ENCODE measurements at regions not wholly inside any gene's neighbourhood (a gene's known extent, or its start where the extent isn't known, plus 50 kb on each side); places are given as distances from the start of the nearest gene placed in this dataset.

DNA sequence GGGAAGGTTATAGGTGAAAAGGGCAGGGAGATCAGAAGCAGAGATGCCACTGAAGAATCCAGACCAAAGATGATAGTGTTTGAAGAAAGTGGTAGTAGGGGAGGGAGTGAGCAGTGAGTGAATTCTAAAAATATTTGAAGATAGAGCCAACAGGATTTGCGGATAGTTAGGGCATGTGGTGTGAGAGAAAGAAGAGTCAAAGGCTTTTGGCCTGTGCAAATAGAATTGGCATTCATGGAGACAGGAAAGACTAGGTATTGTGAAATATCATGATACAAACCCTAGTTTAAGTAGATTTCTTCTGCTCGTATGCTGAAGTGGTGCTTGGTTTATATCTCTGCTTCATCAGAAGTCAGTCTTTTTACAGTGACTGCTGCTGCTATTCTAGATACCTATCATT lies 224.2 kb upstream of the CFAP20DC start:
- H3K27ac ChIP-seq (ENCODE audit: low read depth in 1 of 2, low read length in 2 of 2): no peak overlapping the region
- H3K4me3 ChIP-seq (ENCODE audit: low read depth in 1 of 3, low read length in 3 of 3): no peak overlapping the region
- 71% methylated on average over 2 of the region's 2 CpGs for WGBS
- no peaks in the 10 kb centered on the region for H3K9me3 ChIP-seq (ENCODE audit: control insufficient read depth in 4 of 4, low read length in 3 of 4)
- peaks cover 0 to 2% (median 0%) of the 10 kb centered on the region in 4 donors for H3K27me3 ChIP-seq (ENCODE audit: control insufficient read depth in 4 of 4, insufficient read depth in 4 of 4, low read length in 3 of 4)
- H3K4me1 ChIP-seq (ENCODE audit: control insufficient read depth in 4 of 4, insufficient read depth in 4 of 4, low read length in 3 of 4): no peaks in the 10 kb centered on the region
- TF ChIP-seq YY1 (IDR thresholded peaks at IDR 0.05): no peak
- TF ChIP-seq HNF4A (conservative IDR thresholded peaks at IDR 0.05): no peak
- DNase-seq (ENCODE audit: low spot score): no peak
- no peak overlapping the region for H3K9ac ChIP-seq (ENCODE audit: low read depth in 1 of 2, low read length in 2 of 2)
- no peaks in the 10 kb centered on the region for H3K36me3 ChIP-seq (ENCODE audit: control insufficient read depth in 4 of 4, insufficient read depth in 3 of 4, low read depth in 1 of 4, low read length in 3 of 4)

DNA sequence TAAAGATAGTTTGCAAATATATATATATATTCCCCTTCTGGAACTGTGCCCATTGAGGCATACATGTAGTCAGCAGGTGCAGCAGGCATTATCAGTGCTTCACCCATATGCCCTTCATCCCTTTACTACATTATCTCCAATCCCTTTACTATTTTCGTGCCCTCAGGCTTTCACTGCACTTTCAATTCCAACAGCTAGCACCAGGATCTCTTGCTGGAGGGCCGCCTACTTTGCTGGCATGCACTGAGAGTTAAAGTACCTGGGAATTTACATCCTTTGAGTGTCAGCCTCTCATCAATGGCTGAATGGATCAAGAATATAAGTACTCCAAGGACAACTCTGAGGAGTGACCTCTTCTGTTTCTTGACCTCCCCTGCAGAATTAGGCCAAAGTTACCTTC lies 222.1 kb upstream of the CFAP20DC start:
- DNase-seq (ENCODE audit: low spot score): no peak

GRCh38 chr3:59270921-59271320 lies 221.1 kb upstream of the CFAP20DC start:
- Histone ChIP-seq H3K9ac (ENCODE audit: low read depth in 1 of 2, low read length in 2 of 2) (no peak overlapping the region), H3K27ac (ENCODE audit: low read depth in 1 of 2, low read length in 2 of 2) (no peak overlapping the region), H3K9me3 (ENCODE audit: control insufficient read depth in 4 of 4, low read length in 3 of 4) (no peaks in the 10 kb centered on the region), H3K27me3 (ENCODE audit: control insufficient read depth in 4 of 4, insufficient read depth in 4 of 4, low read length in 3 of 4) (peaks cover 0 to under 1% (median 0%) of the 10 kb centered on the region in 4 donors), H3K4me3 (ENCODE audit: low read depth in 1 of 3, low read length in 3 of 3) (no peak overlapping the region), H3K36me3 (ENCODE audit: control insufficient read depth in 4 of 4, insufficient read depth in 3 of 4, low read depth in 1 of 4, low read length in 3 of 4) (no peaks in the 10 kb centered on the region), H3K4me1 (ENCODE audit: control insufficient read depth in 4 of 4, insufficient read depth in 4 of 4, low read length in 3 of 4) (no peaks in the 10 kb centered on the region)
- DNase-seq (ENCODE audit: low spot score): no peak
- no peak for TF ChIP-seq RXRA (IDR thresholded peaks at IDR 0.05)
- no peak for TF ChIP-seq JUND (IDR thresholded peaks at IDR 0.05)
- no peak for TF ChIP-seq ATF3 (IDR thresholded peaks at IDR 0.05)
- no peak for TF ChIP-seq NR2F2 (IDR thresholded peaks at IDR 0.05)
- 94% methylated on average over 4 of the region's 4 CpGs for WGBS

More for the DNA sequence above, 222.1 kb upstream of the CFAP20DC start:
- TF ChIP-seq, protein P1, sequence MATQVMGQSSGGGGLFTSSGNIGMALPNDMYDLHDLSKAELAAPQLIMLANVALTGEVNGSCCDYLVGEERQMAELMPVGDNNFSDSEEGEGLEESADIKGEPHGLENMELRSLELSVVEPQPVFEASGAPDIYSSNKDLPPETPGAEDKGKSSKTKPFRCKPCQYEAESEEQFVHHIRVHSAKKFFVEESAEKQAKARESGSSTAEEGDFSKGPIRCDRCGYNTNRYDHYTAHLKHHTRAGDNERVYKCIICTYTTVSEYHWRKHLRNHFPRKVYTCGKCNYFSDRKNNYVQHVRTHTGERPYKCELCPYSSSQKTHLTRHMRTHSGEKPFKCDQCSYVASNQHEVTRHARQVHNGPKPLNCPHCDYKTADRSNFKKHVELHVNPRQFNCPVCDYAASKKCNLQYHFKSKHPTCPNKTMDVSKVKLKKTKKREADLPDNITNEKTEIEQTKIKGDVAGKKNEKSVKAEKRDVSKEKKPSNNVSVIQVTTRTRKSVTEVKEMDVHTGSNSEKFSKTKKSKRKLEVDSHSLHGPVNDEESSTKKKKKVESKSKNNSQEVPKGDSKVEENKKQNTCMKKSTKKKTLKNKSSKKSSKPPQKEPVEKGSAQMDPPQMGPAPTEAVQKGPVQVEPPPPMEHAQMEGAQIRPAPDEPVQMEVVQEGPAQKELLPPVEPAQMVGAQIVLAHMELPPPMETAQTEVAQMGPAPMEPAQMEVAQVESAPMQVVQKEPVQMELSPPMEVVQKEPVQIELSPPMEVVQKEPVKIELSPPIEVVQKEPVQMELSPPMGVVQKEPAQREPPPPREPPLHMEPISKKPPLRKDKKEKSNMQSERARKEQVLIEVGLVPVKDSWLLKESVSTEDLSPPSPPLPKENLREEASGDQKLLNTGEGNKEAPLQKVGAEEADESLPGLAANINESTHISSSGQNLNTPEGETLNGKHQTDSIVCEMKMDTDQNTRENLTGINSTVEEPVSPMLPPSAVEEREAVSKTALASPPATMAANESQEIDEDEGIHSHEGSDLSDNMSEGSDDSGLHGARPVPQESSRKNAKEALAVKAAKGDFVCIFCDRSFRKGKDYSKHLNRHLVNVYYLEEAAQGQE (IDR thresholded peaks at IDR 0.05): no peak
- TF ChIP-seq, protein P2, sequence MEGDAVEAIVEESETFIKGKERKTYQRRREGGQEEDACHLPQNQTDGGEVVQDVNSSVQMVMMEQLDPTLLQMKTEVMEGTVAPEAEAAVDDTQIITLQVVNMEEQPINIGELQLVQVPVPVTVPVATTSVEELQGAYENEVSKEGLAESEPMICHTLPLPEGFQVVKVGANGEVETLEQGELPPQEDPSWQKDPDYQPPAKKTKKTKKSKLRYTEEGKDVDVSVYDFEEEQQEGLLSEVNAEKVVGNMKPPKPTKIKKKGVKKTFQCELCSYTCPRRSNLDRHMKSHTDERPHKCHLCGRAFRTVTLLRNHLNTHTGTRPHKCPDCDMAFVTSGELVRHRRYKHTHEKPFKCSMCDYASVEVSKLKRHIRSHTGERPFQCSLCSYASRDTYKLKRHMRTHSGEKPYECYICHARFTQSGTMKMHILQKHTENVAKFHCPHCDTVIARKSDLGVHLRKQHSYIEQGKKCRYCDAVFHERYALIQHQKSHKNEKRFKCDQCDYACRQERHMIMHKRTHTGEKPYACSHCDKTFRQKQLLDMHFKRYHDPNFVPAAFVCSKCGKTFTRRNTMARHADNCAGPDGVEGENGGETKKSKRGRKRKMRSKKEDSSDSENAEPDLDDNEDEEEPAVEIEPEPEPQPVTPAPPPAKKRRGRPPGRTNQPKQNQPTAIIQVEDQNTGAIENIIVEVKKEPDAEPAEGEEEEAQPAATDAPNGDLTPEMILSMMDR (IDR thresholded peaks at IDR 0.05; ENCODE audit: low read depth, low read length, missing input control): no peak
- TF ChIP-seq RAD21 (IDR thresholded peaks at IDR 0.05) (no peak), YY1 (IDR thresholded peaks at IDR 0.05) (no peak), TAF1 (conservative IDR thresholded peaks at IDR 0.05) (no peak), RXRA (IDR thresholded peaks at IDR 0.05) (no peak), FOXA1 (IDR thresholded peaks at IDR 0.05) (no peak), EGR1 (IDR thresholded peaks at IDR 0.05; ENCODE audit: low read depth in 2 of 2) (no peak), JUND (IDR thresholded peaks at IDR 0.05) (no peak), HNF4A (conservative IDR thresholded peaks at IDR 0.05) (no peak)
- TF ChIP-seq, protein P3, sequence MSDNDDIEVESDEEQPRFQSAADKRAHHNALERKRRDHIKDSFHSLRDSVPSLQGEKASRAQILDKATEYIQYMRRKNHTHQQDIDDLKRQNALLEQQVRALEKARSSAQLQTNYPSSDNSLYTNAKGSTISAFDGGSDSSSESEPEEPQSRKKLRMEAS (IDR thresholded peaks at IDR 0.05): no peak
- Histone ChIP-seq H3K4me1 (ENCODE audit: control insufficient read depth in 4 of 4, insufficient read depth in 4 of 4, low read length in 3 of 4) (no peaks in the 10 kb centered on the region), H3K9ac (ENCODE audit: low read depth in 1 of 2, low read length in 2 of 2) (no peak overlapping the region), H3K27ac (ENCODE audit: low read depth in 1 of 2, low read length in 2 of 2) (no peak overlapping the region), H3K4me3 (ENCODE audit: low read depth in 1 of 3, low read length in 3 of 3) (no peak overlapping the region), H3K36me3 (ENCODE audit: control insufficient read depth in 4 of 4, insufficient read depth in 3 of 4, low read depth in 1 of 4, low read length in 3 of 4) (no peaks in the 10 kb centered on the region), H3K27me3 (ENCODE audit: control insufficient read depth in 4 of 4, insufficient read depth in 4 of 4, low read length in 3 of 4) (peaks cover 0 to 2% (median 0%) of the 10 kb centered on the region in 4 donors), H3K9me3 (ENCODE audit: control insufficient read depth in 4 of 4, low read length in 3 of 4) (no peaks in the 10 kb centered on the region)
- WGBS: 82% methylated on average over 2 of the region's 2 CpGs
